Activated CD4-positive, alpha-beta T cell treated with anti-CD3 and anti-CD28 coated beads, Interleukin-2, Interleukin-4, amounts not matched to agents 100 ng/mL and 50 ng/mL, durations not matched to agents 16 hours and 8 hours (primary cell): ENCODE measurements at regions not wholly inside any gene's neighbourhood (a gene's known extent, or its start where the extent isn't known, plus 50 kb on each side); places are given as distances from the start of the nearest gene placed in this dataset.

Source experiments
- DNase-seq: peaks from one replicate; pipeline ENCODE4 v3.0.0-alpha.2; 2020; ENCODE audit warnings: low spot score

GRCh38 chr4:126843492-126844067, 789.2 kb upstream of the INTU start:
- DNase-seq: no peak

- peak; percentile 8 for DNase-seq
These were observed 782.5 kb upstream of the INTU start for GRCh38 chr4:126850286-126850685.

- no peak for DNase-seq
These were observed 781.4 kb upstream of the INTU start for GRCh38 chr4:126851391-126851790.

DNA sequence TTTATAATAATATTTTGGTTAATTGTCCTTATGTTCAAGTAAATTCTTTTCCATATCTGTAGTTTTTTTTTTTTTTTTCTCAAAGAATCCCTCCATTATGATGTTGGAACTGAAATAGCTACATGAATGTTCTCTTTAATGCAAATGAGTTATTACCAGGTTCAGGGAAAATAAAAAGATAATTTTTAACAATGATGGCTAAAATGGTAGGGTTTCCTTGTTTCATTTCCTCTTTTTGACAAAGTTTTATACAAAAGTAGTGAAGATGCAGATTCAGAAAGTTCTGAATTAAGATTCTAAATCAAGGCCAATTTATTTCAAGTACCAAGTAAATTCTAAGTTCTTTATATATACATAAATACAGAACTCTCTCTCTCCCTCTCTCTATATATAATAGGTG, 779.0 kb upstream of the INTU start:
- DNase-seq: no peak

GRCh38 chr4:126856906-126857305, 775.9 kb upstream of the INTU start:
- no peak for DNase-seq

DNA sequence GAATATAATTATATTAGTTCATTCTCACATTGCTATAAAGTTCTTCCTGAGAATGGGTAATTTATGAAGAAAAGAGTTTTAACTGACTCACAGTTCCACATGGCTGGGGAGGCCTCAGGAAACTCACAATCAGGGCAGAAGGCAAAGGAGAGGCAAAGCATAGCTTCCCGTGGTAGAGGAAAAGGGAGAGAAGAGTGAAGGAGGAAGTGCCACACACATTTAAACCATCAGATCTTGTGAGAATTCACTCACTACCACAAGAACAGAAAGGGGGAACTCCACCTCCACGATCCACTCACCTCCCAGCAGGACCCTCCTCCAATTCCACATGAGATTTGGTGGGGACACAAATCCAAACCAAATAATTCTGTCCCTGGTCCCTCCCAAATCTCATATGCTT, 773.4 kb upstream of the INTU start:
- no peak for DNase-seq

GRCh38 chr4:126859872-126860271, 772.9 kb upstream of the INTU start:
- DNase-seq: no peak

DNA sequence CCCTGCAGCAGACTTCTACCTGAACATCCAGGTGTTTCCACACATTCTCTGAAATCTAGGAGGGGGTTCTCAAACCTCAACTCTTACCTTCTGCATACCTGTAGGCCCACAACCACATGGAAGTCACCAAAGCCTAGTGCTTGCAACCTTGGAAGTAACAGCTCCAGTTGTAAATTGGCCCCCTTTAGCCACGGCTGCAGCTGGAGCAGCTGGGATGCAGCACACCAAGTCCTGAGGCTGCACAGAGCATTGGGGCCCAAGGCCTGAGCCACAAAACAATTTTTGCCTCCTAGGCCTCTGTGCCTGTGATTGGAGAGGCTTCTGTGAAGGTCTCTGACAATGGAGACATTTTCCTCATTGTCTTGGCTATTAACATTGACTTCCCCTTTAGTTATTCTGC, 772.4 kb upstream of the INTU start:
- DNase-seq: no peak

- no peak for DNase-seq
These were observed 762.8 kb upstream of the INTU start for GRCh38 chr4:126869967-126870366.

- DNase-seq: no peak
These were observed 760.9 kb upstream of the INTU start for GRCh38 chr4:126871810-126872209.

- DNase-seq: no peak
These were observed 758.2 kb upstream of the INTU start for GRCh38 chr4:126874533-126874932.

DNA sequence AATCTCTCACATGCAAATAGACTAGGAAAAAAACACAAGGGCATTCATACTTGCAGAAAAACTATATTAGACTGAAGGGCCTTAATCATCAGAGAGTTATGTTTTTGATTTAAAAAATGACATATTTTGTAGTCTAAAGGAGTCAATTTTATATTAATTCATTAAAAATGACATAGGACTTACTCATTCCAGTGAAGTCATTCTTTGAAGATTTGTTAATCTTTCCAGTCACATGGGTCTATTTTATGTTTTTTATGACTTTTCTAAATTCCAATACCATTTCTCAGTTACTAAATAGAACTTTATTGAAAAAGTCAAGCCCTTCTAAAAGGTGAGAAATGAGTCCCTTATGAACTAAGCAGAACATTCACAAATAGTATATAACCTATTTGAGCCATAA, 743.8 kb upstream of the INTU start:
- no peak for DNase-seq

DNA sequence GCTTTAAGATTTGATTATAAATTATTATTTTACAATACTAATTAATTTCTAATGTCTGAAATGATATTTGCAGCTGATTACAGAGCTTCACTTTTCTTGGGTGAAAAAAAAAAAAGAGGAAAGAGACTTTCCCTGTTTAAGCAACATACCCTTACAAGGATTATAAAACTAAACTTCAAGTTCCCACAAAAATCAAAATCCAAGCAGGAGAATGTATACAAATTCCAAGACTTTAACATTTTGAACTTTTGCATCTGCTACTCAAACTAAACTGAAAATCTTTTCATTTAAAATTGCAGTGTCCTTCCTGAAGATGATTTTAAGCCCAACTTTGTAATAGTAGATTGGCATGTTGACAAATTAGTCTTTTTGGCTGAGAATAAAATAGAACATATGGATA, 742.4 kb upstream of the INTU start:
- no peak for DNase-seq

DNA sequence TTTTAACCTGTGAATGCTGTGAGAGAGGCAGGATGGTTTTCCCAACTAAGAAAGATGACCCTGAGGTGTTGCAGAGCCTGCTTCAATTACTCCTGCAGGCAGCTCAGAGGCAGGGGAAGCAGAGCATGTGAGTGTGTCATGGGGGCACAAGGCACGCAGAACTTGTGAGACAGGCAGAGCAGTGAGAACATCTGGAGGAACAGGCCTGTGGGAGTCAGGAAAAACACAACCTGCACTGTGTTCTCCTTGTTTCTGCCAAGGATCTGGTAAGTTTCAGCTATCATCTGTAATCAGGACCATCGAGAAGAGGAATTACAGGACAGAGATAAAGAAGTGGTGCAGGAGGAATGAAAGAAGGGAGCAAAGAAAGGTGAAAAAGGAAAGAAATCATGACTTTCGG, 741.8 kb upstream of the INTU start:
- no peak for DNase-seq

GRCh38 chr4:126894963-126895362, 737.8 kb upstream of the INTU start:
- no peak for DNase-seq

DNA sequence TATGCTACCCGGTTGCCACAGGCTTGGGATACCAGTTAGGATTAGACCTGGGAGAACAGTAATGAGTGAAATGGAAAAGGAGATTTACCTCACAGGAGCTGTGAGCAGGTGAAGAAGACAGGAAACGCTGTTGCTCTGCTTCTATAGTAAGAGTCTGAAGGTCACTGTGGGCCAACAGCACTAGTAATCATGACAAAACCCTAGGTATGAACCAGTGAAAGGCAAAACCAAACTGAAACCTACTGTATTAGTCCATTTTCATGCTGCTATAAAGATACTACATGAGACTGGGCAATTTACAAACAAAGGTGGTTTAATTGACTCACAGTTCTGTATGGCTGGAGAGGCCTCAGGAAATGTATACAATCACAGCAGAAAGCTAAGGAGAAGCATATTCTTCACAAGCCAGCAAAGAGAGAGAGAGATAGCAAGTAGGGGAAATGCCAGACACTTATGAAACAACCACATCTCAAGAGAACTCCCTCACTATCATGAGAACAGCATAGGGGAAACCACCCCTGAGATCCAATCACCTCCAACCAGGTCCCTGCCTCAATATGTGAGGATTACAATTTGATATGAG, 736.7 kb upstream of the INTU start:
- DNase-seq: no peak

DNA sequence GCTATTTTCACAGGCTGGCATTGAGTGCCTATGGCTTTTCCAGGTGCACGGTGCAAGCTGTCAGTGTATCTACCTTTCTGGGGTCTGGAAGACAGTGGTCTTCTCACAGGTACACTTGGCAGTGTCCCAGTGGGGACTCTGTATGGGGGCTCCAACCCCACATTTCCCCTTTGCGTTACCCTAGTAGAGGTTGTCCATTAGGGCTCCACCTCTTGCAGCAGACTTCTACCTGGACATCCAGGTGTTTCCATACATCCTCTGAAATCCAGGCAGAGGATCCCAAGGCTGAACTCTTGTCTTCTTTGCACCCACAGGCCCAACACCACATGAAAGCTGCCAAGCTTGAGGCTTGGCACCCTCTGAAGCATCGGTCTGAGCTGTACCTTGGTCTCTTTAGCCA, 735.7 kb upstream of the INTU start:
- no peak for DNase-seq

GRCh38 chr4:126898815-126899214, 733.9 kb upstream of the INTU start:
- no peak for DNase-seq

- no peak for DNase-seq
These were observed 733.4 kb upstream of the INTU start for GRCh38 chr4:126899331-126899801.

DNA sequence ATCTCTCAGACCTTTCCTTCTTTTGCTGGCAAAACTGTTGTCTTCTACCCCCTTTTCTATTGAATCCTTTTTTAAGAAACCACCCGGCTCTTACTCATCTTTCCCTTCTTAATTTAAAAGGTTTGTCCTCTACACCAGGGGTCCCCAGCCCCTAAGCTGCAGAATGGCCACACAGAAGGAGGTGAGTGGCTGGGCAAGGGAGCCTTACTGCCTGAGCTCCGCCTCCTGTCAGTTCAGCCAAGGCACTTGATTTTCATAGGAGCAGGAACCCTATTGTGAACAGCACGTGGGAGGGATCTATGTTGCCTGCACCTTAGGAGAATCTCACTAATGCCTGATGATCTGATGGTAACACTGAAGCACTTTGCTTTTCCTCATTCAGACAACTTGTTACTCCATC, 726.3 kb upstream of the INTU start:
- DNase-seq: no peak

- no peak for DNase-seq
These were observed 725.4 kb upstream of the INTU start for GRCh38 chr4:126907389-126907788.

GRCh38 chr4:126916049-126916625, 716.6 kb upstream of the INTU start:
- no peak for DNase-seq

DNA sequence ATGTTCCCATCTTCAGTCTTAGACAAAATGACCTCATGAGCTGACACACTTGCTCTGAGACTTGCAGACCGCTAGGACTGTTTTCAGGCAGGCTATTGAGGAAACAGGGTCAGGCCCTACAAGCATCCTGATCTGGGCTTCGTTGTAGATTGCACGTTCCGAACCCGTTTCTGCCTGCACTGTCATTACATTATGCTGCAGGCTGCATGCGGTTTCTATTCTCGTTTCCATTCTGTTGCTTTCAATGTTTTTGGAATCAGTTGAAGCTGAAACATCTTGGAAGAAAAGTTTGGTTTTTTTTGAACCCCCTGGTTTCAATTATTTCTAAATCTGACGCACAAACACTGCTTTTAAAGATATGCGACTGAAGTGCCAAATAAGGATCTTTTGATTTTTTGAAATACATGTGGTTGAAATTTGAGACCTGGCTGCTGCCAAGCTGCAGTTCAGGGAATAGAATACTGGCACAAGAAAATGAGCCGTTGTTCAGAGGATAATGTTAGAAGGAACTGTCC, 716.1 kb upstream of the INTU start:
- no peak for DNase-seq
